GM21360 (cell line): ENCODE measurements at regions not wholly inside any gene's neighbourhood (a gene's known extent, or its start where the extent isn't known, plus 50 kb on each side); places are given as distances from the start of the nearest gene placed in this dataset.

ENCODE experiments used
- ATAC-seq: cut with Tn5 transposase; IDR thresholded peaks from one replicate; pipeline ENCODE4 v1.9.1; 2021; ENCODE audit warnings: mild to moderate bottlenecking, moderate library complexity; ENCODE audit not compliant: unreplicated experiment

DNA sequence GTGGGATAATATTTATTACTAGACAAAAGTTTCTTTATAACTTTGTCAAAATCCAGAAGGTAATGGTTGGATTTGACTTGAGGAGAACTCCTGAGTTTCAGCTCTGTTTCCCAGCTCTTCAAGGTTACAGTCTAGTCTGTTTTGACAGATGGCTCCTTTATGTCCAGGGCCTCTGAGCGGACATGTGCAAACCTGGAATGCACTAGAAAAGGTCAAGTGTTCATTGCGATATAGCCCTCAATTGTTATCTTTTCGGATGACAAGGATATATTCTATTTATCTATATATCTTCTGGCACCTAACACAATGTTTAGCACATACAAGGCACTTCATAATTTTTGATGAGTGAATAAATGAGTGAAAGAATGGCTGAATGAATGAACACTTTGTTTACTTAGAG is 513.2 kb upstream of the GOLIM4 start:
- no peak for ATAC-seq

DNA sequence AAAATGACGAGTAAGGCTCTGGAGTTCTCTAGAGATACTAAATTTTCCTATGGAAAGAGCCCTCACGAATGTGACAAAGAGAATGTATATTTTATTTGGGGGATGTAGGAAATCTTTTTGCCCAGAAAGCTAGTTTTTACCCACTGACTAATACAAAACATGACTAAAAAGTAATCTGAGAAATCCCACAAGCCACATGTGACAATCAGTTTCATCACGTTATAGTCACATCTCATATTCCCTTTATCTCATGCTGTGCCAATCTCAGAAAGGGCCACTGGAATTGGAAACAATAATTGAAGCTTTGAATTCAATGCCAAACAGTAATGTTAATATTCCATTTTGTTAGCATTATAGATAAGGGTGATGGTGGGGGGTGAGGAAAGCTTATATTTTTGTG is 509.0 kb upstream of the GOLIM4 start:
- ATAC-seq = no peak

DNA sequence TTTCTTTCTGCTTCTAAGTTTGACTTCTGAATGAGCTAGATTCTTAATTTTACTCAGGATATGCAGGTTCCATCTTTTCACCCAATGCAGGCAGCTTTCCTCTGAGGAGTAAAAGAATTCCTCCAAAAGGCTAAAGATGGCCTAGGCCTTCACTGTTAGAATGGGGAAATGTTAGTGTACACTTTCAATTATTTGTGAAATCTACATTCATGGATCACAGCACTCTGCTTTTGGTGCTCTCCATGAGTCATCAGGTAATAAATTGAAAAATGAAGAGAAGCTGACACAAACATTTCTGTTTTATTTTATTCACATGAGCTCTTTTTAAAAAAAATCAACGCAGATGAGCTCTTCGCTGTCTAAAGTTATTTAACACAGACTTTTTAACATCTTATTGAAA is 502.5 kb upstream of the GOLIM4 start:
- ATAC-seq = no peak

DNA sequence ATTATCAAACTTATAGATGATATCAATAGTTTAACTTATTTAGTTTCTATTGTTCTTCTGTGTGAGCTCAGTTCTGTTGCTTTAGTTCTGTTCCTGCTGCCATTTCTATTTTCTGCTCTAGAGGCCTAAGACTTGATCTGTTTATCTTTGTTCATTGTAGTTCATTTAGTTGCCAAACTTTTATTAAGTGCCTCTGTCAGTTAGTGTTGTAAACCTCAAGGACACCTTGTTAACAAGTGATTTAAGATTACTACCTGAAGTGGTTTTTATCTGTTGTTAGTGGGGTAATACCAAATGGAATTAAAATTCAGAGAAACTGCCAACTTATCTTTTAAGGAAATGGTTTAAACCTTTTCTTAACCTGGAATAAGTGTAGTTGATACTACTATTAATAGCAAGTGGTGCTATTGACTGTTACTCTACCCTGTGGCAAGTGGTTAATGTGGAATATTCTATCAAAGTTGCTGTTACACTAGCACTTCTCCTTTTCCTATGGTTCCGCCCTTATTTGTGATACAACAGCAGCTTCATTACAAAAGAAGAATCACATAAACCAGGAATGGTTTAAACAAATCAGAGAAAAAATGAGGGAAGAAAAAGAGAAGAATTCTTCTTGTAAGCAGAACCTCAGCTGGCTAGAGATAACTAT is 500.6 kb upstream of the GOLIM4 start:
- ATAC-seq = no peak

DNA sequence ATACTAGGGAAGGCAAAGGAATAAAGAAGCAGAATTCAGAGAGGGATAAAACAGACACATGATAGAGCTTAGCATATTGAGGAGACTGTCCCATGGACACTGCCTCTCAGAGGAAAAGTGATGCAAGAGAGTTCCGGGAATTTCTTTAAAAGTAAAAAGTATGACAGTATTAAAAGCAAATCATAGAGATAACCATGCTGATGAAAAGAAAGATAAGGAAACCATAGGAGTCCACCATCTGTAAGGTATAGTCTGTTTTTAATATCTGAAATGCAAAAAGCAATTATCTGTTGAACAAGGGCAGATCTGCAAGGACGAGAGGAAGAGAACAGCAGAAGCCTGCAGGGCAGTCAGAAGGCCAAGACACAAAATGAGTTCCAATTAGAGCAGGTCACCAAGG is 495.9 kb upstream of the GOLIM4 start:
- ATAC-seq = no peak

DNA sequence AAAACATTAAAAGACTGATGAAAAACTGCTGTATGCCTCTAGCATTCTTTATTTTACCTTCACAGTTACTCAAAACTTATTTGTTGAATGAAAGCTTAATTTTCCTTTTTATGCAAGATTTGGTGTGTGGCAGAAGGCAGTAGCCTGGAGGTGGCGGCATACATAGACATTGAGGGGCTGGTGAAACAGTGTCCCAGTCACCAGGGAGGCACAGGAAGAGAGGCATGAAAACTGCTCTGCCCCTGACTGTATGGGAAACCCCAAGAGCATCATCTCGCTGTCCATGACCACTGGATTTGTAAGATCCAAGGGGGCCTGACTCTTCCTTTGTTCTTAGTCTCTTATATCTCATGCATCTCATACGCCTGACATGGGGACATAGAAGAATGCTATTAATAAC is 493.7 kb upstream of the GOLIM4 start:
- ATAC-seq = no peak

DNA sequence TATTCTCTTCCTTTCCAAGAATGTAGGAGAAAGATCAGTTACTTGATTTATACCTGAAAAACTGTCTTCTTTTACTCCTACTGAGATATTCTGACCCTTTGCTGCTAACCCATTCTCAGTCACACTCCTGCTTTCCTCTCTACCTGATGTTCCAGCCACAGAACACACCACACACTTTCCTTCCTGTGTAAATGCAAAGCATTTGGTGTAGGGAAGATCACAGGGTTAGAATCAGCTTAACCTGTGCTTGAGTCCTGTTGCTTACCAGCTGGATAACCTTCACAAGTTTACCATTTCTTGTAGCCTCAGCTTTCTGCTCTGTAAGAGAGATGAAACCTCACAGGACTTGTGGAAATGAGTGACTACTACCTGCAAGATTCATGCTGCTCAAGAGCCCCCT is 489.8 kb upstream of the GOLIM4 start:
- peak; percentile 47 for ATAC-seq

DNA sequence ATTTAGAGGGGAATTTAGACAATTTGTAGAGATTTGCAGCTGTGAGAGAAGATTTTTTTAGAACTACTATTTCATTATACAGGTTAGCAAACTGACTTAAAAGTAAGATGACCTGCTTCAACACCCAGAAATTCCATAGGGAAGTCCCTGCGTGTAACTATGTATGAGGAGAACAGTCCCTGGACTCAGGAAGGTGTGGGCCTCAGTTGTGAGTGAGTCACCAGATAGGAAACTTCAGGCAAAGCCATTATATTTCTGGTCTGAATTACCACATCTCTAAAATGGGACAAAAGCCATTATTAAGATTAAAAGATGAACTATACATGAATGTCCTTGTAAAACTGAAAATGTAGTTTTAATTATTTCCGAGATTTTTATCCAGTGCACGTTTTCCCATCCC is 488.3 kb upstream of the GOLIM4 start:
- ATAC-seq = no peak

DNA sequence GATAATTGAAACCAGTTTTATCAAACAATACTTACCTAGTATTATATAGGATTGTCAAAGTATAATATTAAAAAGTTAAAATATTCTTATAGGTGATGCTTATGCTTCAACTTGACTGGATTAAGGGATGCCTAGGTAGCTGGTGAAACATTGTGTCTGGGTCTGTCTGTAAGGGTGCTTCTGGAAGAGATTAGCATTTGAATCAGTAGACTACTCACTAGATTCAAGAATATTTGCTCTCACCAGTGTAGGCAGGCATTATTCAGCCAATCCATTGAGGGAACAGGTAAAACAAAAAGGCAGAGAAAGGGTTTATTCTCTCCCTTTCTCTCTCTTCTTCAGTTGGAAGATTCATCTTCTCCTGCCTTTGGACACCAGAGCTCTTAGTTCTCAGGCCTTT is 486.8 kb upstream of the GOLIM4 start:
- ATAC-seq = no peak

DNA sequence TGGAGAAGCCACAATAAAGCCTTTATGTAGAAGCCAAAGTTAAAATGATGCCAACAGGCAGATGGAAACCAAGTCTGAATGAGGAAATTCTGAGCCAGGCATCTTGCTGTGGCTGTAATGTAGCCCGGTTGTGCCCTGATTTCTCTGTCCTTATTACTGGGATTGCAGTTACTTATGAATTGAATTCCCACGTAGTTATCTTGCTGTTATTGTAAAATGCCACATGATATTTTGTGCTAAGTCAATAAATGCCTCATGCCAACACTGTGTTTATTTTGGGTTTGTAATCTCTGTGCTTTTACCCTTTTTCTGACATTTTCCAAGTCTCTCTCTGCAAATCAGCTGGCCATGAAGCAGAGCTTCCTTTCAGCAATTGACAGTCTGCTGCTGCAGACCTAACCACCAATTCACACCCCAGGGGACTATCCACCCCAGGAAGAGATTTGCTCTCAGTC is 486.1 kb upstream of the GOLIM4 start:
- no peak for ATAC-seq

DNA sequence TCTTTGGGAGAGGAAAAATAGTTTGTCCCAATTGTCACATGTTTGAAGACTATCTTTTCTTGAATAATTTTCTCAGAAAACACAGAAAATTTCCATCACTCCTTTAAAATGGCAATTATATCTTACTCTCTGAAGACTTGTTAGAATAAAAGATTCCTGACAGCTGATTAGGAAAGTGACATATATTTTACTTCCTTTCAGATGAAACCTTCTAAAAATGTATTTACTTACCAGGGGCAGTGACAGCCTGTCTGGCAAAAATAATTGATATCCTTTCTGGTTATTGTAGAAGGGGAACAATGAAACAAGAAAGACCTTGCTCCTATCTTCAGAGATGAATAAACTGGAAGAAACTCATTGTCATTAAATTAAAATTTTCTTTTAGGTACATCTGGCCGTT is 483.3 kb upstream of the GOLIM4 start:
- no peak for ATAC-seq

DNA sequence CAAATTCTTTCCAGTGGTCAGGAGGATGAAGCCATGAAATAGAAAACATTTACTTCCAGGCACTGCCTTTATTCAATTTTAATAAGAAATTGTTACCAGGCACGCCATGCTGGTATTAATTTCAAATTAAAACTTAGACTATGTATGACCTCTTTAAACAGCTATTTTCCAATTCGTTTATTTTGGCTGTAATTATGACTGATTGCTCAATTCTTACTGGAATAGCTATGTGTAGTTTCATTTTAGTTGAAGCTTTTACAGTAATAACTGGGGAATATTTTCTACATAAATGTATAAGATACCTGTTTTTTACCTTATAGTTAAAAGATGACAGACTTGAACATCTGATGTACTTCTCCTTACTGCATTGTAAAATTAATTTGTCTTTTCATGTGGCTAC is 480.0 kb upstream of the GOLIM4 start:
- ATAC-seq = no peak

DNA sequence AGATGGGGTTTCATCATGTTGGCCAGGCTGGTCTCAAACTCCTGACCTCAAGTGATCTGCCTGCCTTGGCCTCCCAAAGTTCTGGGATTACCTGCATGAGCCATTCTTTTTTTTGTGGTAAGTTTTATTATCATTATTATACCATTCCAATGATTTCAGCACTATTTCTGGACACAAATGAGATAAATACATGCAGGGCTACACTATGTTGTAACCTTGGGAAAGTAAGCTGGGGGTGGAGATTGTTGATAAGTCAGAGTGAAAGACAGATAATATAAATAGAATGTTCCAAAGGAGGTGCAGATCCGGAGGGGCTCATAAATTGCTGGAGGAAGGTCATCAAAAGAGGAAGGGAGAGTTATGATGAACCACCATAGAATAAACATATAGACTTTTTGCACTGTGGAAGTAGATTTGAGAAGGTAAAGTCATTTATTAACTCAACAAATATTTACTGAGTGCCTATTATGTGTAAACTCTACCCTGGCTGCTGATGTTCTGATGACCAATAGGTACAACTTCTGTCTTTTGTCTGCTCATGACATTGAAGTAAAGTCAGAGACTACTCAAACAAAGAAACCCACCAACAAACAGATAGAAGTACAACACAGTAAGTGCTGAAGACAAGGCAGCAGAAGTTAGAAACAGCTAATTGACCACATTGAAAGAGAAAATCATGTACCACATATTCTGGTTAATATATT is 478.9 kb upstream of the GOLIM4 start:
- no peak for ATAC-seq

DNA sequence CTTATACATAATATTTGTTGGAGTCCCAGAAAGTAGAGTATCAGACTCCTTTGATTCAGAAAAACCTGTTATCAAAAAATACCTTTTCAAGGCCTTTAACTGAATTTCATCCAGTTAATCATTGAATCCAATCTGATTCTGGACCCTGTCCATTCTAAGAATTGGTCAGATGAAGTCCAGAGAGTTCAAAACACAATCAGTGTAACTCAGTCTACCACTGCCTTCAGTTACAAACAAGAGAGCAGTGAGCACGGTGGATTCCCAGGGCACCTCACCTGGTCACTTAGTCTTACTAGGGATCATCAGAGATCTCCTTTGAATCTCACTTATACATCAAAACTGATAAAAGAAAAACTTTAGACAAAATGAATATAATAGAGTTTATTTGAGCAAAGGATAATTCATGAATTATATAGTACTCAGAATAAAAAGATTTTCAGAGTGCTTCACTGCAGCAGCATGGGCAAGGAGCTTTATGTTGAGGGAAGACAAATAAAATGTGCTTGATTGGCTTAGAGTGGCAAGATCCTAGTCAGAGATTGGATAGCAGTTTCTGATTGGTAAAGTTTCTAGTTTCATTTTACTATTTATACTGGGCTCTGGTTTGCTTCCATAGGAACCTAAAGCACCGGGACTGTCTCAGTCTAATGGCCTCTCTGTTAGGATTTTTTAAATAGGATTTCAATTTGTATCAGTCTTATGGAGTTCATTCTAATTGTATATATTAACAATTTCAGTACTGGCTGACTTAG is 474.9 kb upstream of the GOLIM4 start:
- no peak for ATAC-seq

DNA sequence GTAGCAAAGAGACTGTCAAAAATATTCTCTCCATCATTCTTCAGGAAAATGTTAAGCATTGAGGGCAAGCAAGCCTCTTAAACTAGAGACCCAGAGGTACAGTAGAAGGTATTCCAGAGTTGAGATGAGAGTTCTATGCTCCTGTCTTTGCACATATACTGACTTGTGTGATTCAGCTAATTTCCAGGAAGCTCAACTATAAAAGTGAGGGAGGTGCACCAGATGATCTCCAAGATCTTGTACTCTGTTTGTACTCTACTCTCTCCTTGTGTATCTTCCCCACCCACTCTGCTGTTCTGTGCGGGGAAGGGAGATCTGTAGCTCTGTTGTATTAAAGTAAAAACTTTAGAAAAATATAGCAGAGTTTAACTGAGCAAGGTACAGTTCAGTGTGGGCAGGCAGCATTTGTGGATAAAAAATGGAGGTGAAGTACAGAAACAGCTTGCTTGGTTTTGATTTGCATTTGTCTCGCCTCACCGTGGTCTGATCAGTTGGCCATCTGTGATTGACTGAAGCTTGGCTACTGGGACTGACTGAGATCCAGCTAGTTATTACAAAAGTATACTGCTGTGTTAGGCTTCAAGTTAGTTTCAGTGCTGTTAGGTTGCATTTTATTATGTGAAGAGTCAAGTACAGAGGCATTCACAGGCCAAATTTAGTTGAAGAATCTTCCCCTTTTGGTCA is 463.1 kb upstream of the GOLIM4 start:
- no peak for ATAC-seq

DNA sequence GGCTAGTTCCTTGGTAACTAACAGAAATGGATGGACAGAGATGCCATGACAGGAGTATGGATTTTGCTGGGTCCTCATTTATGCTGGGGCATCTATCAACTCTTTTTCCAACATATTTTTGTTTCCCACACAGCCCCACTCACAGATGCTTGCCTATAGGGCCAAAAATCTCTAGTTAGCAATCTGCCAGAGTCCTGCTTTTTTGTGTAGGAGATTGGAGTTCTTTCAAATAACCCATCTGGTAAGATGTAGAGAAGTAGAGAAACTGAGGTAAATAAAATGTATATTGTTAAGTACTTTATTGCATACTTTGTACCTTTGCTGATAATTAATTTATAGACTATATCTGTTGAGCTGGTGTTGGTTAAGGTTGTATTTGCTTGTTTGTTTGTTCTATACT is 456.5 kb upstream of the GOLIM4 start:
- ATAC-seq = no peak

DNA sequence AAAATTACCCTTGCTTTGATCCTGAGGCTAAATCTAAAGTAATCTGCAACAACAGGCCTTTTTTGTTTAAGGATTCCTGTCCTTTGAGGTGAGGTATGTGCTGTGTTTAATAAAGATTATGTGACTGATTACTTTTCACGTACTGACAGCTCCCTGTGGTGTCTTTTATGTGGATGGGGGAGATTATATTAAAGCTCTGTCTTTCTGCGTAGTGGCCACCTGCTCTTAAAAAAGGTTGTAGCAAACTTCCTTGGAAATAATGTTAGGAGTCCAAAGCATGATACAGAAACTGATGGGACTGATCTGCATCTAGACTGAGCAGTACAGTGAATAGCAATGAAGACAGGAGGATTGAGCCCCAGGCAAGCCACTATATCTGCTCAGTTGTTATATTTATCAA is 453.0 kb upstream of the GOLIM4 start:
- ATAC-seq = no peak

DNA sequence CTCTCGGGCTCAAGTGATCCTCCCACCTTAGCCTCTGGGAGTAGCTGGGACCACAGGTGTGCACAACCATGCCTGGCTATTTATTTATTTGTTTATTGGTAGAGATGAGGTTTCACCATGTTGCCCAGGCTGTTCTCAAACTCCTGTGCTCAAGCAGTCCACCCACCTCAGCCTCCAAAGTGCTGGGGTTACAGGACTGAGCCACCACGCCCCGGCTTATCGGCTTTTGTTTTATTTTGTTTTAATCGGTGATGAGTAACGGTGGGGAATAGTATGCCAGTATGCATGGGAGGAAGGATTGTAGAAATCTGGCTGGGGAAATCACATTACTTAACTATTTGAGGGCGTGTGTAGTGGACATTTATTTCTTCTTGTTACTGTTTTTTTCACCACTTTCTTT is 451.0 kb upstream of the GOLIM4 start:
- no peak for ATAC-seq

DNA sequence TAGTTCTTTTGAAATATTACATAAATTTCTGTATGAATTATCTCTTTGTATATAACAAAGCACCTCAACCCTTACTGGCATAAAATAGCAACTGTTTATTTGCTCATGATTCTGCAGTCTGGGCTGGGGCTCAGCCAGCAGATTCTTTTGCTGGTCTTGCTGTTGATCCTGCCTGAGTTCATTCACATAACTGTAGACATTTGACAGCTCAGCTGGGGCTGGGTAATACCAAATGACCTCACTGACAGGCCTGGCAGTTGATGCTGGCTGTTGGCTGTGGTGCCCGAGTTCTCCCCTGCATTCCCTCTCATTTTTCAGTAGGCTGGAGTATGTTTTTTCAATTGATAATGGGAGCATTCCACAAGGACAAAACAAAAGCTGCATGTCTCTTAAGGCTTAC is 449.9 kb upstream of the GOLIM4 start:
- no peak for ATAC-seq

DNA sequence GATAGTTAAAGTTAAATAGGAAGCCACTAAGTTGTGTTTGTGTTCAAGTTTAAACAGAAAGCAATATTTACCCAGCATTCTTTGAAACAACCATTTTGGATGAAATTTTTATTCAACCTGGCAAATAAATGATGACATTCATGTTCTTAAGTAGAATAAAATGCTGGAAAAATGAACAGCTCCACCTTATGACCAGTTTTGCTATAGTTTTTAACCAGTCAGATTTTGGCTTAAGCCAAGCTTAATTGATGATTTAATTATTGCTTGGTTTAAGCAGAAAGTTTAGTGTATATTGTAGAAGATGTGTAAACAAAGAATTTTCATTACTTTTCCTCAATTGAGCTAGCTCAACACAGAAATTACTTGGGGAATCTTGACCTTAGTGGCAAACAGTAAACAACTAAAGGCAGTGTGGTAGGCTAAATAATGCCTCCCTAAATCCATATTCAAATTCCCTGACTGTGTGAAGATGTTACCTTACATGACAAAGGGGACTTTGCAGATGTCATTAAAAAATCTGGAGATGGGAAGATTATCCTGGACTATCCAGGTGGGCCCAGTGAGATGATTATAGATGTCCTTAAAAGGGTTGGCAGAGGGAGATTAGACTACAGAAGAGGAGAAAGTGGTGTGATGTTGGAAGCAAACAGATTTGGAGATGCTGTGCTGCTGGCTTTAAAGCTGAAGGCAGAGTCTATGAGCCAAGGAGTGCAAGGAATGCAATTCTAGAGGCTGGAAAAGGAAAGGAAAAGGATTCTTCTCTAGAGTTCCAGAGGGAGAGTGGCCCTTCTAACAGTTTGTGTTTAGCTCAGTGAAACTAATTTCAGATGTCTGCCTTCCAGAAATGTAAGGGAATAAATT is 448.6 kb upstream of the GOLIM4 start:
- ATAC-seq = no peak

DNA sequence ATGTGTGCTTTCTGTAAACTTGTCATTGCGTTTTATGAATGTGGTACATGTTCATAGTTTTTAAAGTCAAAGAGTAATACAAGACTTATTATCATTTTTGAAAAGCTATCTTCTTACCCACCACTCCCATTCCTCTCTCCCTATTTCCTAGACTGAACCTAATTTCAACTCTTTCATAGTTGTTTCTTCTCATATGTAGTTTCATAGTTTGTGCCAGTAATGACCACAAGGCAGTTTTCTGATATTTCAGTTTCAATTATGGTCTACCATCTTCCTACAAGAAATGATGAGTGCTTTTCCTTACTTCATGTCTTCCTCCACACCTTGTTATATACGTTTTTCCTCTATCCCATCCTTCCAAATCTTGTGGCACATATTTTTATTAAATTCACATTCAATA is 445.0 kb upstream of the GOLIM4 start:
- ATAC-seq = no peak
